ENCODE measurements at regions not wholly inside any gene's neighbourhood (a gene's known extent, or its start where the extent isn't known, plus 50 kb on each side); places are given as distances from the start of the nearest gene placed in this dataset.

DNA sequence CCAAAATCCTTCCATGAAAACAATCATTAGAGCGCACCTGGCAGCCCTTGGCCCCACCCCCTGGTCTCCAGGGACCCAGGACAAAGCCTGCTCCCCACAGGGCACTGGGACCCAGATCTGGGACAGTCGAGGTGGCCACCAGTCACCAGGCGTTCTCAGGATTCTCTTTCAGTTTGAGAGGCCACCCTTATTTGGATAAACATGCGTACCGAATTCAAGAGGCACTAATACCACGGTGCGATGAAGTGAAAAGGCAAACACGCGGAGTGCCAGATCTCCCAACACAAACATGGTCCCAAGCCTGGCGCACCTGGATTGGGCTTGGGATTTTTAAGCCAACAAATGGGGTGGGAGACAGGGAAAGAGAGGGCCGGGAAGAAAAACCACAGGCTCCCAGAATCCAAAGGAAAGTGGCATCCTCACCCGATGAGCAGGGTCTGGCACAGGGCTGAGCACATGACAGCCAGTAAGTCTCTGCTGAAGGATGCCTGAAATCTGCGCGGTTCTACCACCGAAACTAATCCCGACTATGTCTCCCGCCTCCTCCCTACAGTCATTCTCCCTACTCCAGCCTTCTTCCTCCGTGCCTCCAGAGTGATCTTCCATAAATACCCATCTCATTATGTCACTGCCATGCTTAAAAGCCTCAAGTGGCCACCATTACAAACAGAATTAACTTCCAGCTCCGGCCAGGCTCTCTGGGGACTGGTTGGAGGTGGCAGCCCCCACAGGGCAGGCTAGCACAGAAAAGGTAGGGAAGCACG is 60.9 kb upstream of the KLHL29 start:
- Histone ChIP-seq H3K4me3 (ENCODE audit: low read depth, low read length) (no peak overlapping the region), H3K4me1 (ENCODE audit: control insufficient read depth, insufficient read depth, low read length) (no peaks in the 10 kb centered on the region), H3K27ac (ENCODE audit: low read depth, low read length) (no peak overlapping the region), H3K9me3 (ENCODE audit: control insufficient read depth, insufficient read depth, low read length) (no peaks in the 10 kb centered on the region), H3K36me3 (ENCODE audit: control insufficient read depth, insufficient read depth, low read length) (no peaks in the 10 kb centered on the region), H3K9ac (ENCODE audit: low read depth, low read length) (no peak overlapping the region), H3K27me3 (ENCODE audit: control insufficient read depth, insufficient read depth, low read length) (no peaks in the 10 kb centered on the region)

DNA sequence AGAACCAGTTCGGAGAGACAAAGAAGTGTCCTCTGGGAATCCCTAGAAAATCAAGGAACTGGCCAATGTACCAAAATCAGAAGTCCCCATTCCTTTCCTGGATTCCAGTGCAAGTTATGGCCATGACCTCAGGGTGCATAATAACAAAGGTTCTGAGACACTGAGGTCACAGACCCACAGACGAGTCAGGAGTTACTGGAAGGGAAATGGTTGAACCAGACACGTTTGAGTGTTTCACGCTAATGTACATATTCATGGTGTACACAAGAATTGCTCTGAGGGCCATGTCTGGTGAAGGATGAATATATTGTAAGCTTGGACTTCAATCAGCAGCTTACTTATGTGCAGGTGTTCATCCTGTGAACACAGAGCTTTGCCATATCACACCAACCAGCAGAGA is 58.6 kb upstream of the KLHL29 start:
- Histone ChIP-seq H3K4me3 (ENCODE audit: low read depth, low read length) (no peak overlapping the region), H3K4me1 (ENCODE audit: control insufficient read depth, insufficient read depth, low read length) (no peaks in the 10 kb centered on the region), H3K27ac (ENCODE audit: low read depth, low read length) (no peak overlapping the region), H3K27me3 (ENCODE audit: control insufficient read depth, insufficient read depth, low read length) (no peaks in the 10 kb centered on the region), H3K9me3 (ENCODE audit: control insufficient read depth, insufficient read depth, low read length) (no peaks in the 10 kb centered on the region), H3K36me3 (ENCODE audit: control insufficient read depth, insufficient read depth, low read length) (no peaks in the 10 kb centered on the region), H3K9ac (ENCODE audit: low read depth, low read length) (no peak overlapping the region)

DNA sequence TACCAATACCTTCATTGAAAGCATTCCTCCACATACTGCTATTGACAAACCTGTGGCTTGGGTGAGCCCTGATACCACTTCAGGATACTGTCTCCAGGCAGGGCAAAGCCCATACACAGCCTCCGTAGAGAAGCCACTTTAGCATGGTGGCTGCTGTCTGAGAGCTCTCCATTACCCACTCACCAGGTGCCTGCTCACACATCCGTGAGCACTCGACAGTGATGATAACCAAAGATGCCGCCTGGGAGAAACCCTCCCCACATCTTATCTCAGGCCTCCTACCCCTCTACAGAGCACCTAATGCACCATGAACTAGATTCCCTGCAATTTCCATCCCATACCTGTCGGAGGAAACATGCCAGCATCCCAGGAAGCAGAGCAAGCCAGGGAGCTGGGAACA is 57.6 kb upstream of the KLHL29 start:
- no peak overlapping the region for H3K4me3 ChIP-seq (ENCODE audit: low read depth, low read length)
- H3K9ac ChIP-seq (ENCODE audit: low read depth, low read length): no peak overlapping the region
- no peak overlapping the region for H3K27ac ChIP-seq (ENCODE audit: low read depth, low read length)
- no peaks in the 10 kb centered on the region for H3K27me3 ChIP-seq (ENCODE audit: control insufficient read depth, insufficient read depth, low read length)
- no peaks in the 10 kb centered on the region for H3K36me3 ChIP-seq (ENCODE audit: control insufficient read depth, insufficient read depth, low read length)
- H3K9me3 ChIP-seq (ENCODE audit: control insufficient read depth, insufficient read depth, low read length): no peaks in the 10 kb centered on the region
- no peaks in the 10 kb centered on the region for H3K4me1 ChIP-seq (ENCODE audit: control insufficient read depth, insufficient read depth, low read length)

DNA sequence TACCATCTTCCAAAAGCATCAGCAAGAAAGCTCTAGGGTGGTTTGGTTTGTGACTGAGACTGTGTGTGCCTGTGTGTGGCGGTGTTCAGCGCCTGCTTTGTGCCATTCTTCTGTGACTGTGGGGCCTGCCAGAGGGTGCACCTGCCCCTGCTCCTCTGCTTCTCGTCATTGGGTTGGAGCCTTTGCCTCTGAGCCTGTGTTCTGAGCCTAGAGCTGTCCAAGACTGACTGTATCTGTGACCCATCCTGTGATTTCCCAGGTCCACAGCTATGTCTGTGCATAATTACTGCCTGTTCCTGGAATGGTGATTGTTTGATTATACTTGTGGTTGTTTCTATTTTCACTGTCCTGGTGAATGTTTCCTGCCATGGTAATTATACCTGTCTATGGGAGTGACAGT is 57.1 kb upstream of the KLHL29 start:
- H3K4me1 ChIP-seq (ENCODE audit: control insufficient read depth, insufficient read depth, low read length): no peaks in the 10 kb centered on the region
- H3K27me3 ChIP-seq (ENCODE audit: control insufficient read depth, insufficient read depth, low read length): no peaks in the 10 kb centered on the region
- no peak overlapping the region for H3K9ac ChIP-seq (ENCODE audit: low read depth, low read length)
- H3K9me3 ChIP-seq (ENCODE audit: control insufficient read depth, insufficient read depth, low read length): no peaks in the 10 kb centered on the region
- no peak overlapping the region for H3K27ac ChIP-seq (ENCODE audit: low read depth, low read length)
- H3K36me3 ChIP-seq (ENCODE audit: control insufficient read depth, insufficient read depth, low read length): no peaks in the 10 kb centered on the region
- H3K4me3 ChIP-seq (ENCODE audit: low read depth, low read length): no peak overlapping the region

DNA sequence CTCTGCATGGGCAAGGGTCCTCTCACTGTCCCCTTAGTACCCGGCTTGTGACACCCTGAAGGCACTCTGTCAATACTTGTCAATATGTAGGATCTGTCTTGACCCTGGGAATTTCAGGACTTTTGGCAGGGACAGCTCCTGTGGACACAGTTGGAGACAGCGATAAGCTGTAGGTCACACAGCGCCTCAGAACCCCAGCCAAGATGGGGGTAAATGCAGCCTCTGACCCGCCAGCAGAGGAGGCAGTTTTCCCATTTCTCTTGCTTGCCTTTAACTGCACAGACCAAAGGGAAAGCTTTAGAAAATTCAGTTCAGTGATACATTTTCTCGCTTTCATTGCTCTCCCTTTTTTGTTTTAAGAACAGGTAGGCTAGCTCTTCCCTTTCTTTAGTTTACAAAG is 54.8 kb upstream of the KLHL29 start:
- Histone ChIP-seq H3K4me1 (ENCODE audit: control insufficient read depth, insufficient read depth, low read length) (no peaks in the 10 kb centered on the region), H3K36me3 (ENCODE audit: control insufficient read depth, insufficient read depth, low read length) (no peaks in the 10 kb centered on the region), H3K9ac (ENCODE audit: low read depth, low read length) (no peak overlapping the region), H3K27ac (ENCODE audit: low read depth, low read length) (no peak overlapping the region), H3K4me3 (ENCODE audit: low read depth, low read length) (no peak overlapping the region), H3K9me3 (ENCODE audit: control insufficient read depth, insufficient read depth, low read length) (no peaks in the 10 kb centered on the region), H3K27me3 (ENCODE audit: control insufficient read depth, insufficient read depth, low read length) (no peaks in the 10 kb centered on the region)

Data from HUES48 (cell line).